H1 (cell line): ENCODE measurements at regions not wholly inside any gene's neighbourhood (a gene's known extent, or its start where the extent isn't known, plus 50 kb on each side); places are given as distances from the start of the nearest gene placed in this dataset.
A peak's percentile ranks its signal among the peaks of the same experiment; 100 is the strongest.

ENCODE experiments used
- CTCF ChIA-PET: fragments of 300-600 bp; sonication (Branson Sonifier 250); formaldehyde crosslinking; loops from one replicate; lab custom pipeline; 2021; ENCODE audit not compliant: partially characterized antibody; lab: Charles Lee
- POLR2A ChIA-PET: fragments of 300-600 bp; sonication (Branson Sonifier 250); formaldehyde crosslinking; loops from one replicate; lab custom pipeline; 2021; ENCODE audit warnings: inconsistent platforms; ENCODE audit not compliant: partially characterized antibody; lab: Charles Lee
- DNase-seq, 2 experiments: peaks; one replicate each; pipeline versions ENCODE4 v3.0.0 to v3.0.0-alpha.2; 2010 to 2022; ENCODE audit warnings: low spot score in 2 of 2, low read depth in 1 of 2, mixed read lengths in 1 of 2
- FAIRE-seq: peaks from 2 replicates; lab custom pipeline; 2011; peaks lifted over from hg19 to GRCh38; lab: Jason Lieb, UNC
- H2AFZ ChIP-seq: 2 replicates; pipeline ENCODE4 v1.8.1; 2012; ENCODE audit warnings: low read length, inconsistent platforms
- H2AK5ac ChIP-seq: 2 replicates; pipeline ENCODE4 v1.6.1; 2013; ENCODE audit warnings: low read depth, low read length
- H2BK120ac ChIP-seq: replicated peaks from 2 replicates; pipeline ENCODE3; 2013; ENCODE audit warnings: low read depth, low read length, inconsistent platforms
- H2BK12ac ChIP-seq: 2 replicates; pipeline ENCODE4 v1.6.1; 2013; ENCODE audit warnings: low read depth, low read length
- H2BK15ac ChIP-seq: 2 replicates; pipeline ENCODE4 v1.6.1; 2013; ENCODE audit warnings: low read length
- H2BK20ac ChIP-seq: 2 replicates; pipeline ENCODE4 v1.6.1; 2013; ENCODE audit warnings: low read length
- H2BK5ac ChIP-seq: 2 replicates; pipeline ENCODE4 v1.6.1; 2013; ENCODE audit warnings: low read depth, low read length
- H3K14ac ChIP-seq: 2 replicates; pipeline ENCODE4 v1.6.1; 2013; ENCODE audit warnings: inconsistent platforms; ENCODE audit not compliant: insufficient read length
- H3K18ac ChIP-seq: 2 replicates; pipeline ENCODE4 v1.6.1; 2013; ENCODE audit warnings: low read length; ENCODE audit errors: extremely low read depth
- H3K23ac ChIP-seq: 2 replicates; pipeline ENCODE4 v1.6.1; 2013; ENCODE audit warnings: inconsistent platforms; ENCODE audit not compliant: insufficient read length
- H3K23me2 ChIP-seq: 2 replicates; pipeline ENCODE4 v1.6.1; 2013; ENCODE audit warnings: low read depth, low read length
- H3K27ac ChIP-seq: 2 replicates; pipeline ENCODE4 v1.6.1; 2011; ENCODE audit warnings: low read depth, low read length, inconsistent platforms
- H3K27me3 ChIP-seq, 4 experiments: replicated peaks in 1 of 4; 1 replicate in 1 of 4; 2 replicates in 3 of 4; pipeline versions ENCODE4 v1.6.1 to v1.8.1; 2011 to 2013; ENCODE audit warnings: low read length in 3 of 4, mild to moderate bottlenecking in 3 of 4, inconsistent platforms in 2 of 4, mixed read lengths in 2 of 4, moderate library complexity in 1 of 4; ENCODE audit not compliant: control insufficient read depth in 3 of 4, insufficient read depth in 3 of 4; ENCODE audit errors: extremely low read depth in 1 of 4
- H3K36me3 ChIP-seq, 4 experiments: 2 replicates each; pipeline versions ENCODE4 v1.6.1 to v1.8.1; 2011 to 2013; ENCODE audit warnings: mild to moderate bottlenecking in 4 of 4, low read length in 3 of 4, moderate library complexity in 2 of 4, control low read depth in 1 of 4, inconsistent platforms in 1 of 4; ENCODE audit not compliant: insufficient read depth in 4 of 4, control insufficient read depth in 2 of 4
- H3K4ac ChIP-seq: replicated peaks from 2 replicates; pipeline ENCODE3; 2013; ENCODE audit warnings: low read length, low read depth, mixed read lengths, inconsistent platforms; ENCODE audit not compliant: insufficient read length
- H3K4me1 ChIP-seq, 4 experiments: replicated peaks in 1 of 4; 1 replicate in 1 of 4; 2 replicates in 3 of 4; pipeline versions ENCODE4 v1.6.1 to v1.8.1; 2011 to 2013; ENCODE audit warnings: low read length in 3 of 4, inconsistent platforms in 2 of 4, mixed read lengths in 1 of 4; ENCODE audit not compliant: insufficient read depth in 4 of 4, control insufficient read depth in 3 of 4
- H3K4me2 ChIP-seq, 2 experiments: 2 replicates each; pipeline versions ENCODE4 v1.6.1 to v1.8.1; 2011 to 2013; ENCODE audit warnings: low read depth in 2 of 2, low read length in 2 of 2, control low read depth in 1 of 2, inconsistent platforms in 1 of 2, mild to moderate bottlenecking in 1 of 2; ENCODE audit not compliant: insufficient read depth in 1 of 2
- H3K4me3 ChIP-seq, 4 experiments: fragments of 200-600, 300-600 bp in 1 of 4; sonication (generic), shearing (Covaris generic), sonication (Bioruptor Twin) in 1 of 4; 2 replicates each; pipeline versions ENCODE4 v1.5.1 to v1.8.1; 2011 to 2016; ENCODE audit warnings: low read length in 4 of 4, low read depth in 3 of 4, control low read depth in 2 of 4, inconsistent platforms in 2 of 4, mild to moderate bottlenecking in 2 of 4, mixed read lengths in 1 of 4, moderate library complexity in 1 of 4; ENCODE audit not compliant: insufficient read depth in 2 of 4; ENCODE audit errors: extremely low read depth in 1 of 4
- H3K56ac ChIP-seq: replicated peaks from 2 replicates; pipeline ENCODE3; 2013; ENCODE audit warnings: low read depth, mild to moderate bottlenecking, mixed read lengths, low read length, inconsistent platforms; ENCODE audit not compliant: insufficient read length
- H3K79me1 ChIP-seq: 2 replicates; pipeline ENCODE4 v1.6.1; 2013; ENCODE audit warnings: low read depth, low read length, control low read depth
- H3K79me2 ChIP-seq, 2 experiments: 2 replicates each; pipeline versions ENCODE4 v1.6.1 to v1.8.1; 2012 to 2013; ENCODE audit warnings: low read length in 2 of 2, mild to moderate bottlenecking in 2 of 2, inconsistent platforms in 1 of 2; ENCODE audit not compliant: insufficient read depth in 2 of 2, control insufficient read depth in 1 of 2
- H3K9ac ChIP-seq, 4 experiments: replicated peaks in 1 of 4; 1 replicate in 1 of 4; 2 replicates in 3 of 4; pipeline versions ENCODE4 v1.6.1 to v1.8.1; 2011 to 2013; ENCODE audit warnings: low read depth in 3 of 4, low read length in 3 of 4, control low read depth in 2 of 4, mild to moderate bottlenecking in 2 of 4, moderate library complexity in 2 of 4, inconsistent platforms in 1 of 4; ENCODE audit errors: extremely low read depth in 1 of 4
- H3K9me3 ChIP-seq, 2 experiments: 2 replicates each; pipeline versions ENCODE4 v1.6.1 to v1.8.1; 2012 to 2013; ENCODE audit warnings: mild to moderate bottlenecking in 2 of 2, moderate library complexity in 2 of 2, control low read depth in 1 of 2, inconsistent platforms in 1 of 2, low read depth in 1 of 2, low read length in 1 of 2, mixed read lengths in 1 of 2; ENCODE audit not compliant: insufficient read depth in 2 of 2
- H4K20me1 ChIP-seq, 2 experiments: replicated peaks in 1 of 2; 2 replicates each; pipeline versions ENCODE3 to v1.8.1; 2011 to 2013; ENCODE audit warnings: inconsistent platforms in 2 of 2, low read length in 2 of 2, mild to moderate bottlenecking in 1 of 2; ENCODE audit not compliant: insufficient read depth in 2 of 2, control insufficient read depth in 1 of 2
- H4K5ac ChIP-seq: 2 replicates; pipeline ENCODE4 v1.6.1; 2013; ENCODE audit warnings: low read length, low read depth, mixed read lengths, inconsistent platforms; ENCODE audit not compliant: insufficient read length
- H4K8ac ChIP-seq: 2 replicates; pipeline ENCODE4 v1.8.0; 2013; ENCODE audit warnings: mild to moderate bottlenecking, moderate library complexity, low read length, inconsistent platforms; ENCODE audit not compliant: insufficient read depth; ENCODE audit errors: extremely low read depth
- H4K91ac ChIP-seq: replicated peaks from 2 replicates; pipeline ENCODE3; 2013; ENCODE audit warnings: low read length, mixed read lengths, inconsistent platforms; ENCODE audit not compliant: insufficient read length
- CHD2 ChIP-seq: IDR thresholded peaks from 2 replicates; pipeline ENCODE4 v1.6.1; 2012; ENCODE audit warnings: low read length, improper control_type of control experiment
- CTBP2 ChIP-seq: IDR thresholded peaks from 2 replicates; pipeline ENCODE4 v1.7.0; 2011; ENCODE audit warnings: borderline replicate concordance, mild to moderate bottlenecking, moderate library complexity, mixed read lengths, low read length; ENCODE audit not compliant: insufficient read depth, insufficient read length
- EZH2 ChIP-seq: fragments of 200-600 bp; sonication (generic); IDR thresholded peaks from 2 replicates; pipeline ENCODE4 v1.7.1; 2012; ENCODE audit warnings: low read depth, mild to moderate bottlenecking, moderate library complexity, low read length, inconsistent platforms; ENCODE audit not compliant: severe bottlenecking
- HDAC2 ChIP-seq, 2 experiments: fragments of 300-600 bp in 1 of 2; sonication (generic) in 1 of 2; IDR thresholded peaks; 2 replicates each; pipeline ENCODE4 v1.6.1; 2011 to 2012; ENCODE audit warnings: low read depth in 2 of 2, low read length in 2 of 2, mild to moderate bottlenecking in 2 of 2, moderate library complexity in 2 of 2, borderline replicate concordance in 1 of 2, inconsistent platforms in 1 of 2
- JUND ChIP-seq: IDR thresholded peaks from 2 replicates; pipeline ENCODE4 v1.6.1; 2011; ENCODE audit warnings: mild to moderate bottlenecking, improper control_type of control experiment, low read length
- RAD21 ChIP-seq, 2 experiments: IDR thresholded peaks in 1 of 2; conservative IDR thresholded peaks in 1 of 2; 2 replicates each; pipeline ENCODE4 v1.6.1; 2011; ENCODE audit warnings: low read depth in 2 of 2, low read length in 2 of 2, improper control_type of control experiment in 1 of 2, inconsistent platforms in 1 of 2, mild to moderate bottlenecking in 1 of 2, moderate library complexity in 1 of 2
- SP1 ChIP-seq: IDR thresholded peaks from 2 replicates; pipeline ENCODE4 v1.6.1; 2011; ENCODE audit warnings: low read depth, low read length
- SP4 ChIP-seq: IDR thresholded peaks from 2 replicates; pipeline ENCODE4 v1.6.1; 2012; ENCODE audit warnings: low read length, inconsistent platforms
- TAF7 ChIP-seq: optimal IDR thresholded peaks from 2 replicates; pipeline ENCODE3; 2011; ENCODE audit warnings: low read depth, mild to moderate bottlenecking, inconsistent platforms, low read length, moderate library complexity, borderline replicate concordance
- TBP ChIP-seq: IDR thresholded peaks from 2 replicates; pipeline ENCODE4 v1.6.1; 2011; ENCODE audit warnings: low read depth, low read length, improper control_type of control experiment
- YY1 ChIP-seq: IDR thresholded peaks from 2 replicates; pipeline ENCODE4 v1.6.1; 2011; ENCODE audit warnings: low read depth, mild to moderate bottlenecking, low read length
- WGBS, 2 experiments: shearing (Covaris generic) in 1 of 2; methylation state at CpG; one replicate each; pipeline versions ENCODE4 v1.1.6 to v1.1.7; 2013 to 2015; ENCODE audit warnings: low lambda C conversion rate in 2 of 2, mixed read lengths in 2 of 2, inconsistent platforms in 1 of 2, low coverage in 1 of 2, missing lambda C conversion rate in 1 of 2; ENCODE audit not compliant: insufficient replicate concordance in 2 of 2, insufficient coverage in 1 of 2, insufficient read length in 1 of 2; ENCODE audit errors: extremely low coverage in 1 of 2, missing lambda C conversion rate in 1 of 2; 5-methylcytosine and 5-hydroxymethylcytosine counted together

DNA sequence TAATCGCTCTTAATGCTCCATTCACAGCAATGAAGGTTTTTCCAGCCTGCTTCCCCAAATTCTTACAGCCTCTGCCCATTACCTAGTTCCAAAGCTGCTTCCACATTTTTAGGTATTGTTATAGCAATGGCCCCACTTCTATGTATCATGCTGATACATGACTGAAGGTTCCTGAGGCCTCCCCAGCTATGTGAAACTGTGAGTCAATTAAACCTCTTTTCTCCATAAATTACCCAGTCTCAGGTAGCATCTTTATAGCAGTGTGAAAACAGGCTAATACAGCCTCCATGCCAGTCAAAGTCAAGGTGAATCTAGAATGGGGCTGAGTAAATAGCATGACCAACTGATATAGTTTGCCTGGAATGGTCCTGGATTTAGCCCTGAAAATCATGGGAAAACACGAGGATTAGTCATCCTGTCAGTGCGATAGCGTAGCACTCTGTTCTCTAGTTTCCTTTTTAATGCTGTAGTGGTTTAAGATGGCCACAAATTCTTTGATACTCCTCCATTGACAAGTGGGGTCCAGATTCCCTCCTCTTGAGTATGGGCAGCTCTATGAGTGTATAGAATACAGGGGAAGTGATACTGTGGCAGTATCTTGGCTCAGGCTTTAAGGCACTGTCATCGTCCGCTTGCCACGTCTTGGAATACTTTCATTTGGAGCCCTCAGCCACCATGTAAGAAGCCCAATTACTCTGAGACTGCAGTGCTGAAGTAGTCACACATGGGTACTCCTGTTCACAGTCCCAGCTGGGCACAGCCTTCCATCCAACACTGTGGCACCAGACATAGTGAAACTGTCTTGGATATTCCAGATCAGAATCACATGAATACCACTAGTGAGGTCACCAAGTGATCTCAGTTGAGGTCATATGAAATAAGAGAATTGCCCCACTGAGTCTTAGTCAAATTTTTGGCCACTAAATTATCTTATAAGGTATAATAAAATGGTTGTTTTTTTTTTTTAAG is 94.0 kb upstream of the PLCL2 start:
- Histone ChIP-seq H2AFZ (no peak overlapping the region), H4K91ac (peak overlapping the region; percentile 94)
- CTCF ChIA-PET: interaction anchor here (1.0 kb wide), 1 partner anchor 118 kb away, joined by 3 read pairs; no protein-coding TSS in a partner anchor
- no peak for TF ChIP-seq JUND
- no peak for TF ChIP-seq SP1
- TF ChIP-seq EZH2: no peak
- no peak for TF ChIP-seq TBP
- no peak for TF ChIP-seq HDAC2 (IDR thresholded peaks at IDR 0.05; ENCODE audit: borderline replicate concordance in 1 of 2, low read depth in 2 of 2, low read length in 2 of 2)
- TF ChIP-seq RAD21 (IDR thresholded peaks at IDR 0.05 in 1 of 2, conservative IDR thresholded peaks at IDR 0.05 in 1 of 2; ENCODE audit: low read depth in 2 of 2, low read length in 2 of 2): no peak
- TF ChIP-seq CTBP2: no peak
- TF ChIP-seq YY1: no peak
- no peak for TF ChIP-seq CHD2
- TF ChIP-seq SP4: no peak
- no peak for TF ChIP-seq TAF7

More for the DNA sequence above, 94.0 kb upstream of the PLCL2 start:
- H3K14ac ChIP-seq: no peak overlapping the region
- H3K79me1 ChIP-seq: no peaks in the 10 kb centered on the region
- H4K20me1 ChIP-seq: no peaks in the 10 kb centered on the region
- H4K8ac ChIP-seq: no peak overlapping the region
- peak overlapping the region; percentile 58 for H3K4ac ChIP-seq
- no peaks in the 10 kb centered on the region for H3K79me2 ChIP-seq
- H2AK5ac ChIP-seq: peak overlapping the region; percentile 66; the same call in 1 of the 2 replicates
- H3K4me1 ChIP-seq: peaks cover 7 to 21% (median 16%) of the 10 kb centered on the region in 4 experiments
- POLR2A ChIA-PET: interaction anchor here (1.1 kb wide), 1 partner anchor 14 kb away, joined by 3 read pairs; no protein-coding TSS in a partner anchor
- H3K18ac ChIP-seq: peak overlapping the region; percentile 43; the same call in 1 of the 2 replicates
- whole genome bisulfite sequencing, 2 experiments: 84% methylated on average over 7 of the region's 7 CpGs; no CpG with 5 or more reads in 1 of the 2 experiments
- H4K5ac ChIP-seq: peak overlapping the region; percentile 37
- H2BK15ac ChIP-seq: no peak overlapping the region; the same call in 1 of the 2 replicates
- no peaks in the 10 kb centered on the region for H3K9me3 ChIP-seq
- H3K4me3 ChIP-seq: no peak overlapping the region
- H2BK120ac ChIP-seq: peak overlapping the region; percentile 81
- H3K4me2 ChIP-seq: no peak overlapping the region; a peak in 1 of 4 replicates
- peak overlapping the region; percentile 89; the same call in 1 of the 2 replicates for H2BK12ac ChIP-seq
- DNase-seq (no peak), FAIRE-seq (no peak)
- no peaks in the 10 kb centered on the region for H3K36me3 ChIP-seq
- H3K56ac ChIP-seq: no peak overlapping the region
- H2BK5ac ChIP-seq: 0 out of 2 replicates have a peak overlapping the region, but pooled peaks have one; percentile 9
- peak overlapping the region; percentile 11; the same call in 1 of the 2 replicates for H2BK20ac ChIP-seq
- H3K23me2 ChIP-seq: no peaks in the 10 kb centered on the region
- H3K27ac ChIP-seq: no peak overlapping the region
- no peak overlapping the region for H3K23ac ChIP-seq
- no peaks in the 10 kb centered on the region for H3K27me3 ChIP-seq
- H3K9ac ChIP-seq: no peak overlapping the region
